ENCODE measurements at regions not wholly inside any gene's neighbourhood (a gene's known extent, or its start where the extent isn't known, plus 50 kb on each side); places are given as distances from the start of the nearest gene placed in this dataset.

GRCh38 chr12:63319936-63320633, 169.1 kb upstream of the AVPR1A start:
- Histone ChIP-seq H3K9me3 (ENCODE audit: control insufficient read depth in 2 of 3, insufficient read depth in 1 of 3, low read length in 3 of 3) (no peaks in the 10 kb centered on the region), H3K27me3 (ENCODE audit: control insufficient read depth, insufficient read depth, low read length) (no peaks in the 10 kb centered on the region), H3K27ac (ENCODE audit: low read depth in 2 of 2, low read length in 2 of 2) (no peak overlapping the region), H3K9ac (ENCODE audit: low read length in 3 of 3) (no peak overlapping the region), H3K36me3 (ENCODE audit: control insufficient read depth in 2 of 3, insufficient read depth in 3 of 3, low read length in 3 of 3) (no peaks in the 10 kb centered on the region), H3K4me3 (ENCODE audit: low read length in 3 of 3) (no peak overlapping the region), H3K4me1 (ENCODE audit: control insufficient read depth in 2 of 3, insufficient read depth in 2 of 3, low read depth in 1 of 3, low read length in 3 of 3) (peaks cover 0 to 5% (median 0%) of the 10 kb centered on the region in 3 donors)
- TF ChIP-seq, protein P1, sequence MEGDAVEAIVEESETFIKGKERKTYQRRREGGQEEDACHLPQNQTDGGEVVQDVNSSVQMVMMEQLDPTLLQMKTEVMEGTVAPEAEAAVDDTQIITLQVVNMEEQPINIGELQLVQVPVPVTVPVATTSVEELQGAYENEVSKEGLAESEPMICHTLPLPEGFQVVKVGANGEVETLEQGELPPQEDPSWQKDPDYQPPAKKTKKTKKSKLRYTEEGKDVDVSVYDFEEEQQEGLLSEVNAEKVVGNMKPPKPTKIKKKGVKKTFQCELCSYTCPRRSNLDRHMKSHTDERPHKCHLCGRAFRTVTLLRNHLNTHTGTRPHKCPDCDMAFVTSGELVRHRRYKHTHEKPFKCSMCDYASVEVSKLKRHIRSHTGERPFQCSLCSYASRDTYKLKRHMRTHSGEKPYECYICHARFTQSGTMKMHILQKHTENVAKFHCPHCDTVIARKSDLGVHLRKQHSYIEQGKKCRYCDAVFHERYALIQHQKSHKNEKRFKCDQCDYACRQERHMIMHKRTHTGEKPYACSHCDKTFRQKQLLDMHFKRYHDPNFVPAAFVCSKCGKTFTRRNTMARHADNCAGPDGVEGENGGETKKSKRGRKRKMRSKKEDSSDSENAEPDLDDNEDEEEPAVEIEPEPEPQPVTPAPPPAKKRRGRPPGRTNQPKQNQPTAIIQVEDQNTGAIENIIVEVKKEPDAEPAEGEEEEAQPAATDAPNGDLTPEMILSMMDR (IDR thresholded peaks at IDR 0.05; ENCODE audit: borderline replicate concordance, extremely low read depth, insufficient read depth): no peak
- intact Hi-C loops (cut with DNase I): no loop called here
- DNase-seq (peak in 2 of 5 donors; percentile 22 to 32), FAIRE-seq (no peak)

DNA sequence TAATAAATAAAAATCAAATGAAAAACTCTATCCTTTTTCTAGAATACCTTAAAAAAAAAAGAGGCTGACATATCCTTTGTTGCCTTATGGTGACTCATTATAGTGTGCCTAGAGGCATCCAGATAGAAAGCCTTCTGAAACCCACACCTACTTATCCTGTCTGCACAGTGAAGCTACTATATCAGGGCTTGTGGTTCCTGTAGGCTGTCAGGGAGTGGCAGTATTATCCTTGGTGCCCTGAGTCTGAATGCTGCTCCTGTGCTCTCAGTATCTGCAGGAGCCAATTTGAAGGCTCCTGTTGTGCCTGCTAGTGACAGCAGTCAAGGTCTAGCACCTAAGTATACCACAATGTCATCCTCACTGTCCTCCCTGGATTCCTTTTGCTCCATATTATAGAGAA, 168.4 kb upstream of the AVPR1A start:
- FAIRE-seq: no peak

GRCh38 chr12:63318933-63319332, 167.9 kb upstream of the AVPR1A start:
- Histone ChIP-seq H3K36me3 (ENCODE audit: control insufficient read depth in 2 of 3, insufficient read depth in 3 of 3, low read length in 3 of 3) (no peaks in the 10 kb centered on the region), H3K9me3 (ENCODE audit: control insufficient read depth in 2 of 3, insufficient read depth in 1 of 3, low read length in 3 of 3) (no peaks in the 10 kb centered on the region), H3K9ac (ENCODE audit: low read length in 3 of 3) (no peak overlapping the region), H3K4me1 (ENCODE audit: control insufficient read depth in 2 of 3, insufficient read depth in 2 of 3, low read depth in 1 of 3, low read length in 3 of 3) (peaks cover 0 to 5% (median 0%) of the 10 kb centered on the region in 3 donors), H3K4me3 (ENCODE audit: low read length in 3 of 3) (no peak overlapping the region), H3K27me3 (ENCODE audit: control insufficient read depth, insufficient read depth, low read length) (no peaks in the 10 kb centered on the region), H3K27ac (ENCODE audit: low read depth in 2 of 2, low read length in 2 of 2) (no peak overlapping the region)
- intact Hi-C loops (cut with DNase I): no loop called here
- DNase-seq (no peak), FAIRE-seq (no peak)
- TF ChIP-seq, protein P1 (IDR thresholded peaks at IDR 0.05; ENCODE audit: borderline replicate concordance, extremely low read depth, insufficient read depth): no peak

More for the DNA sequence above, 168.4 kb upstream of the AVPR1A start:
- no peak overlapping the region for H3K9ac ChIP-seq (ENCODE audit: low read length in 3 of 3)
- intact Hi-C loops (cut with DNase I): no loop called here
- TF ChIP-seq, protein P1 (IDR thresholded peaks at IDR 0.05; ENCODE audit: borderline replicate concordance, extremely low read depth, insufficient read depth): no peak
- H3K4me3 ChIP-seq (ENCODE audit: low read length in 3 of 3): no peak overlapping the region
- peaks cover 0 to 5% (median 0%) of the 10 kb centered on the region in 3 donors for H3K4me1 ChIP-seq (ENCODE audit: control insufficient read depth in 2 of 3, insufficient read depth in 2 of 3, low read depth in 1 of 3, low read length in 3 of 3)
- no peaks in the 10 kb centered on the region for H3K9me3 ChIP-seq (ENCODE audit: control insufficient read depth in 2 of 3, insufficient read depth in 1 of 3, low read length in 3 of 3)
- no peaks in the 10 kb centered on the region for H3K27me3 ChIP-seq (ENCODE audit: control insufficient read depth, insufficient read depth, low read length)
- no peaks in the 10 kb centered on the region for H3K36me3 ChIP-seq (ENCODE audit: control insufficient read depth in 2 of 3, insufficient read depth in 3 of 3, low read length in 3 of 3)
- H3K27ac ChIP-seq (ENCODE audit: low read depth in 2 of 2, low read length in 2 of 2): no peak overlapping the region
- no peak for DNase-seq

Measured in kidney (tissue), 13 donors.